Bronchial epithelial cell (primary cell): ENCODE measurements at regions not wholly inside any gene's neighbourhood (a gene's known extent, or its start where the extent isn't known, plus 50 kb on each side); places are given as distances from the start of the nearest gene placed in this dataset.

Source experiments
- DNase-seq: peaks from one replicate; pipeline ENCODE4 v3.0.0-alpha.2; 2010; ENCODE audit warnings: low read depth
- FAIRE-seq: peaks from 2 replicates; lab custom pipeline; 2011; peaks lifted over from hg19 to GRCh38; lab: Jason Lieb, UNC
- H3K27me3 ChIP-seq: 2 replicates; pipeline ENCODE4 v1.5.1; 2011; ENCODE audit warnings: low read length; ENCODE audit not compliant: control insufficient read depth, insufficient read depth
- H3K36me3 ChIP-seq: 2 replicates; pipeline ENCODE4 v1.5.1; 2011; ENCODE audit warnings: low read length; ENCODE audit not compliant: control insufficient read depth, insufficient read depth
- H3K4me3 ChIP-seq: 2 replicates; pipeline ENCODE4 v1.5.1; 2011; ENCODE audit warnings: mild to moderate bottlenecking, low read depth, low read length, control low read depth
- TF ChIP-seq, protein P1 (sequence below): IDR thresholded peaks from 2 replicates; pipeline ENCODE4 v1.5.1; 2011; ENCODE audit warnings: mild to moderate bottlenecking, moderate library complexity, low read length, control low read depth, inconsistent platforms; ENCODE audit not compliant: insufficient read depth, severe bottlenecking

DNA sequence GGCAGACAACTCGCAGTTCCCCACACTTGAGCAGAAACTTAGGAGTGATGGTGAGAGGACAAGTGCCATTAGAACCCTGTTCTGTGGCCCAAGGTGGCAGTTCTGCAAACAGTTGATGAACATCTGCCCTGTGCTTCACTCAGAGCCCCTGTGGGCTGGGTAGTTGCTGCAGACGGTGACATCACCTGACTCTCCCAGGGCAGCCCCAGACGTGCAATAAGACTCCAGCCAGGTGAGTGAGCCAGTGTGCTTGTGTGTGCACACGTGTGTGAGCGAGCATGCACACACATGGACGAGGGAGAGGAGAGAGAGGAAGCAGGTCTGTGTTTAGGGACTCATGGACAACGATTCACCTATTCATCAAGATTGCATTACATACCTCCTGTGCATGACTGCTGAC lies 136.0 kb upstream of the GLI2 start:
- no peaks in the 10 kb centered on the region for H3K27me3 ChIP-seq
- TF ChIP-seq, protein P1, sequence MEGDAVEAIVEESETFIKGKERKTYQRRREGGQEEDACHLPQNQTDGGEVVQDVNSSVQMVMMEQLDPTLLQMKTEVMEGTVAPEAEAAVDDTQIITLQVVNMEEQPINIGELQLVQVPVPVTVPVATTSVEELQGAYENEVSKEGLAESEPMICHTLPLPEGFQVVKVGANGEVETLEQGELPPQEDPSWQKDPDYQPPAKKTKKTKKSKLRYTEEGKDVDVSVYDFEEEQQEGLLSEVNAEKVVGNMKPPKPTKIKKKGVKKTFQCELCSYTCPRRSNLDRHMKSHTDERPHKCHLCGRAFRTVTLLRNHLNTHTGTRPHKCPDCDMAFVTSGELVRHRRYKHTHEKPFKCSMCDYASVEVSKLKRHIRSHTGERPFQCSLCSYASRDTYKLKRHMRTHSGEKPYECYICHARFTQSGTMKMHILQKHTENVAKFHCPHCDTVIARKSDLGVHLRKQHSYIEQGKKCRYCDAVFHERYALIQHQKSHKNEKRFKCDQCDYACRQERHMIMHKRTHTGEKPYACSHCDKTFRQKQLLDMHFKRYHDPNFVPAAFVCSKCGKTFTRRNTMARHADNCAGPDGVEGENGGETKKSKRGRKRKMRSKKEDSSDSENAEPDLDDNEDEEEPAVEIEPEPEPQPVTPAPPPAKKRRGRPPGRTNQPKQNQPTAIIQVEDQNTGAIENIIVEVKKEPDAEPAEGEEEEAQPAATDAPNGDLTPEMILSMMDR: no peak
- no peaks in the 10 kb centered on the region for H3K36me3 ChIP-seq
- FAIRE-seq (no peak), DNase-seq (no peak)
- no peak overlapping the region for H3K4me3 ChIP-seq

GRCh38 chr2:120600335-120600734 lies 135.3 kb upstream of the GLI2 start:
- TF ChIP-seq, protein P1: no peak
- Histone ChIP-seq H3K27me3 (no peaks in the 10 kb centered on the region), H3K36me3 (no peaks in the 10 kb centered on the region), H3K4me3 (no peak overlapping the region)
- FAIRE-seq: no peak
- no peak for DNase-seq

DNA sequence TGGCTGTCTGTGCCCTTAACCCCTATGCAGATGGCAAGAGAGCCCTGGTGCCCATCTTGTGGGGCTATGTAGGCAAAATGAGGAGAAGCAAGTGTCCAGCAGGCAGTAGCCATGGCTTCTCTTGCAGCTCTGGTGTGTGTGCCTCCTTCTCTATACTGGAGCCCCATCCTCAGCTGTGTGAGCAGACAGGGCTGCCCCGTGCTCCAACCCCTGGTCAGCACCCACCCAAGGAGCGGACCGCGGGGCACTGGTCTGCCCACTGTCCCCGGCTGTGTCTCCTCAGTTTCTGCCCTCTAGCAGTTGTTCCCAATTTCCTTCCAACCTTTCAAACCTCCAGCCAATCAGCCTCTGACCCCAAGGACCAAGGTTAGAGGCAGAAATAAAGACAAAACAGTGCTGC lies 134.9 kb upstream of the GLI2 start:
- FAIRE-seq: no peak
- H3K4me3 ChIP-seq: no peak overlapping the region

DNA sequence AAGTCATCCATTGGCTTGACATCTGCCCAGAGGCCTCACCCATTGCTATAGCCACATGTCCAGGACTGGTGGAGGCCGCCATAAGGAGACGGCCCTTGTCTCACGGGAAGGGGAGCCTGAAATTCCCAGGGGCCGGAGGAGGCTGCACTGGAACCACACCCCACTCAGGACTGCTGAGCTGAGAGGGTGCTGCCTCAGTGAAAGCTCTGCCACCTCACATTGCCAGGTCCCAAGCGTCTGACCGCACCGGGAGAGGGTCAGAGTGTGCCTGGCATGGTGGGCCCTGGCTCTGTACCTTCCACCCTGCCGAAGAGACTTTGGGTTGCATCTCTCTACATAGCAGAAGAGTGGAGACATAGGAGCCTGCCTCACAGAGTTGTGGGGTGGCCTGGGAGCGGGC lies 134.1 kb upstream of the GLI2 start:
- no peak for DNase-seq
- FAIRE-seq: no peak

More for the DNA sequence above, 134.9 kb upstream of the GLI2 start:
- TF ChIP-seq, protein P1: no peak
- Histone ChIP-seq H3K36me3 (no peaks in the 10 kb centered on the region), H3K27me3 (no peaks in the 10 kb centered on the region)
- DNase-seq: no peak

DNA sequence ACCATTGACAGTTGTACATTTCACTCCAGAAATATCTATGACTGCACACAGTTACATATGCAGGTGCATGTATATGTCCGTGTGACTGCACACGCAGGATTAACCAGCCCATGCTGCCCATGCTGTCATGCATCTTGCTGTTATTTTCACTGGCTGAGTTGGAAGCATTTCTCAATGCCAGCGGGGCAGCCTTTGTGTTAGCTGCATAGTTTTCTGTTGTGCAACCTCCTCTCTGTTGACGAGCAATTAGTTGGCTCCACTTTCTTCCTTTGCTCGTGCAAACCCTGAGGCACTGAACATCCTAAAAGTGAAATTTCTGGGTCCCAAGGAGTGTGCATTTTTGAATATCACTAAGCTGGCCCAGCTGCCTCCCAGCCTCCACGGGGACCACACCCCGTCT lies 133.4 kb upstream of the GLI2 start:
- no peak for FAIRE-seq
- H3K4me3 ChIP-seq: no peak overlapping the region
- no peaks in the 10 kb centered on the region for H3K36me3 ChIP-seq
- TF ChIP-seq, protein P1: no peak
- H3K27me3 ChIP-seq: peaks cover under 1% of the 10 kb centered on the region
- peak; percentile 42 for DNase-seq

More for the DNA sequence above, 134.1 kb upstream of the GLI2 start:
- Histone ChIP-seq H3K27me3 (no peaks in the 10 kb centered on the region), H3K36me3 (no peaks in the 10 kb centered on the region), H3K4me3 (no peak overlapping the region)
- TF ChIP-seq, protein P1: no peak

DNA sequence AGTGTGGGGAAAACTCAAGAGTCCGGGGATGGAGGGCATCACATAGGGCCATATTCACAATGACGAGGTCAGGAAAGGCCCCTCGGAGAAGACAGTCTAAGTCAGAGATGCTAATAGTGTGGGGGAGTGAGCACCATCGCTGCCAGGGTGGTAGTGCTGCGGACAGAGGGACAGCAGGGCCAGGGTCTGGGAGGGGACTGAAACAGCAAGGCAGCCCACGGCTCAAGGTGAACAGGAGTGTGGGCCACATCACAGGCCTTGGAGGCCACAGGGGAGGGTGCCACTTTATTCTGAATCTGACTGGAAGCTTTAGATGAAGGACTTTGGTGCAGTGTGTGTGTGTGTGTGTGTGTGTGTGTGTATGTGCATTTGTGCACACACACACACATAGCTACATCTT lies 130.9 kb upstream of the GLI2 start:
- TF ChIP-seq, protein P1: no peak
- Histone ChIP-seq H3K4me3 (no peak overlapping the region), H3K36me3 (no peaks in the 10 kb centered on the region), H3K27me3 (peaks cover 6% of the 10 kb centered on the region)
- FAIRE-seq (no peak), DNase-seq (no peak)
